KMS-11 (cell line): ENCODE measurements at regions not wholly inside any gene's neighbourhood (a gene's known extent, or its start where the extent isn't known, plus 50 kb on each side); places are given as distances from the start of the nearest gene placed in this dataset.

Source experiments
- H2AFZ ChIP-seq: fragments of 200-600 bp; sonication (generic); 2 replicates; pipeline ENCODE4 v1.6.1; 2016; ENCODE audit warnings: antibody characterized with exemption, mixed run types, low read depth
- H3K27ac ChIP-seq: fragments of 200-600 bp; sonication (generic); 2 replicates; pipeline ENCODE4 v1.6.1; 2016; ENCODE audit warnings: mild to moderate bottlenecking, mixed run types
- H3K27me3 ChIP-seq: fragments of 200-600 bp; sonication (generic); 2 replicates; pipeline ENCODE4 v1.6.1; 2017; ENCODE audit warnings: mild to moderate bottlenecking, low read depth, mixed run types, moderate library complexity; ENCODE audit not compliant: insufficient read depth
- H3K36me3 ChIP-seq: fragments of 200-600 bp; sonication (generic); 2 replicates; pipeline ENCODE4 v1.6.1; 2017; ENCODE audit warnings: mild to moderate bottlenecking, mixed run types; ENCODE audit not compliant: insufficient read depth
- H3K4me1 ChIP-seq: fragments of 200-600 bp; sonication (generic); 2 replicates; pipeline ENCODE4 v1.6.1; 2016; ENCODE audit warnings: mild to moderate bottlenecking, low read depth, mixed run types; ENCODE audit not compliant: poor library complexity, severe bottlenecking
- H3K4me2 ChIP-seq: fragments of 200-600 bp; sonication (generic); 2 replicates; pipeline ENCODE4 v1.7.0; 2016; ENCODE audit warnings: mild to moderate bottlenecking, mixed run types
- H3K4me3 ChIP-seq: fragments of 200-600 bp; sonication (generic); IDR thresholded peaks from 2 replicates; pipeline ENCODE4 v1.6.1; 2017; ENCODE audit warnings: low read depth, low read length, mixed read lengths; ENCODE audit not compliant: insufficient read depth
- H3K79me2 ChIP-seq: fragments of 200-600 bp; sonication (generic); 2 replicates; pipeline ENCODE4 v1.6.1; 2016; ENCODE audit warnings: low read depth, mixed run types; ENCODE audit not compliant: insufficient read depth
- H3K9ac ChIP-seq: fragments of 200-600 bp; sonication (generic); 2 replicates; pipeline ENCODE4 v1.6.1; 2016; ENCODE audit warnings: mild to moderate bottlenecking, mixed run types
- H4K20me1 ChIP-seq: fragments of 200-600 bp; sonication (generic); 2 replicates; pipeline ENCODE4 v1.6.1; 2016; ENCODE audit warnings: mild to moderate bottlenecking, mixed run types; ENCODE audit not compliant: insufficient read depth
- CTCF ChIP-seq: fragments of 200-600 bp; sonication (generic); conservative IDR thresholded peaks from 2 replicates; pipeline ENCODE4 v1.6.1; 2017; ENCODE audit warnings: low read depth, mild to moderate bottlenecking, antibody characterized with exemption, low read length, moderate library complexity, mixed read lengths

- H3K9ac ChIP-seq = no peak overlapping the region
- no peak for TF ChIP-seq CTCF
- H3K27me3 ChIP-seq = no peaks in the 10 kb centered on the region
- H3K27ac ChIP-seq = no peak overlapping the region
- no peaks in the 10 kb centered on the region for H4K20me1 ChIP-seq
- H2AFZ ChIP-seq = no peak overlapping the region
- H3K4me3 ChIP-seq = no peak overlapping the region
- H3K4me1 ChIP-seq = no peaks in the 10 kb centered on the region
- no peak overlapping the region for H3K4me2 ChIP-seq
- H3K79me2 ChIP-seq = no peaks in the 10 kb centered on the region
- H3K36me3 ChIP-seq = no peaks in the 10 kb centered on the region
Observed at GRCh38 chr17:27985736-27986399, 56.6 kb upstream of the NLK start.

GRCh38 chr17:27986805-27987684 is 55.4 kb upstream of the NLK start:
- no peaks in the 10 kb centered on the region for H3K4me1 ChIP-seq
- no peak overlapping the region for H3K9ac ChIP-seq
- H3K27me3 ChIP-seq = no peaks in the 10 kb centered on the region
- H3K4me3 ChIP-seq = no peak overlapping the region
- no peak overlapping the region for H3K4me2 ChIP-seq
- no peaks in the 10 kb centered on the region for H3K79me2 ChIP-seq
- TF ChIP-seq CTCF = no peak
- H3K27ac ChIP-seq = no peak overlapping the region
- H3K36me3 ChIP-seq = no peaks in the 10 kb centered on the region
- H2AFZ ChIP-seq = no peak overlapping the region
- no peaks in the 10 kb centered on the region for H4K20me1 ChIP-seq

- no peak overlapping the region for H2AFZ ChIP-seq
- H3K9ac ChIP-seq = no peak overlapping the region
- no peaks in the 10 kb centered on the region for H3K4me1 ChIP-seq
- H3K4me2 ChIP-seq = no peak overlapping the region
- no peaks in the 10 kb centered on the region for H4K20me1 ChIP-seq
- no peak overlapping the region for H3K4me3 ChIP-seq
- H3K79me2 ChIP-seq = no peaks in the 10 kb centered on the region
- no peak overlapping the region for H3K27ac ChIP-seq
- H3K36me3 ChIP-seq = no peaks in the 10 kb centered on the region
- no peaks in the 10 kb centered on the region for H3K27me3 ChIP-seq
- no peak for TF ChIP-seq CTCF
Observed at GRCh38 chr17:27989046-27989445, 53.4 kb upstream of the NLK start.

- H4K20me1 ChIP-seq = no peaks in the 10 kb centered on the region
- no peak overlapping the region for H2AFZ ChIP-seq
- no peak overlapping the region for H3K27ac ChIP-seq
- no peaks in the 10 kb centered on the region for H3K27me3 ChIP-seq
- no peak overlapping the region for H3K4me3 ChIP-seq
- H3K4me2 ChIP-seq = no peak overlapping the region
- TF ChIP-seq CTCF = no peak
- H3K4me1 ChIP-seq = no peaks in the 10 kb centered on the region
- H3K9ac ChIP-seq = no peak overlapping the region
- H3K36me3 ChIP-seq = no peaks in the 10 kb centered on the region
- H3K79me2 ChIP-seq = no peaks in the 10 kb centered on the region
Observed at GRCh38 chr17:27990100-27990499, 52.4 kb upstream of the NLK start.
